ENCODE measurements at regions not wholly inside any gene's neighbourhood (a gene's known extent, or its start where the extent isn't known, plus 50 kb on each side); places are given as distances from the start of the nearest gene placed in this dataset.

GRCh38 chr5:154110107-154110453, 71.3 kb downstream of the MFAP3 start:
- no peak overlapping the region for H3K27ac ChIP-seq (replicated peaks)
- TF ChIP-seq CTCF (IDR thresholded peaks at IDR 0.05; ENCODE audit: insufficient read depth, low read length) (no peak), SPI1 (IDR thresholded peaks at IDR 0.05; ENCODE audit: borderline replicate concordance, low read depth) (peak; percentile 54; the same call in 1 of the 2 replicates), REST (IDR thresholded peaks at IDR 0.05; ENCODE audit: insufficient replicate concordance, low read depth) (no peak), GABPA (IDR thresholded peaks at IDR 0.05; ENCODE audit: low read depth) (no peak)
- DNase-seq (ENCODE audit: low read depth in 1 of 2, low spot score in 1 of 2): no peak
- no peak overlapping the region for H3K4me3 ChIP-seq (replicated peaks; ENCODE audit: insufficient read depth, low read length)
- peaks cover 3% of the 10 kb centered on the region for H3K27me3 ChIP-seq (ENCODE audit: insufficient read depth, poor library complexity, severe bottlenecking)

GRCh38 chr5:154110716-154111115, 71.9 kb downstream of the MFAP3 start:
- Histone ChIP-seq H3K27me3 (ENCODE audit: insufficient read depth, poor library complexity, severe bottlenecking) (peaks cover 3% of the 10 kb centered on the region), H3K27ac (replicated peaks) (no peak overlapping the region), H3K4me3 (replicated peaks; ENCODE audit: insufficient read depth, low read length) (no peak overlapping the region)
- no peak for DNase-seq (ENCODE audit: low read depth in 1 of 2, low spot score in 1 of 2)
- TF ChIP-seq REST (IDR thresholded peaks at IDR 0.05; ENCODE audit: insufficient replicate concordance, low read depth) (no peak), POLR2AphosphoS5 (IDR thresholded peaks at IDR 0.05; ENCODE audit: low read depth) (no peak), CTCF (IDR thresholded peaks at IDR 0.05; ENCODE audit: insufficient read depth, low read length) (no peak), SPI1 (IDR thresholded peaks at IDR 0.05; ENCODE audit: borderline replicate concordance, low read depth) (no peak), GABPA (IDR thresholded peaks at IDR 0.05; ENCODE audit: low read depth) (no peak)

GRCh38 chr5:154111214-154111613, 72.4 kb downstream of the MFAP3 start:
- H3K4me3 ChIP-seq (replicated peaks; ENCODE audit: insufficient read depth, low read length): no peak overlapping the region
- H3K27me3 ChIP-seq (ENCODE audit: insufficient read depth, poor library complexity, severe bottlenecking): peaks cover 3% of the 10 kb centered on the region
- TF ChIP-seq CTCF (IDR thresholded peaks at IDR 0.05; ENCODE audit: insufficient read depth, low read length) (no peak), SPI1 (IDR thresholded peaks at IDR 0.05; ENCODE audit: borderline replicate concordance, low read depth) (no peak), GABPA (IDR thresholded peaks at IDR 0.05; ENCODE audit: low read depth) (no peak), REST (IDR thresholded peaks at IDR 0.05; ENCODE audit: insufficient replicate concordance, low read depth) (no peak), POLR2AphosphoS5 (IDR thresholded peaks at IDR 0.05; ENCODE audit: low read depth) (no peak)
- no peak for DNase-seq (ENCODE audit: low read depth in 1 of 2, low spot score in 1 of 2)
- no peak overlapping the region for H3K27ac ChIP-seq (replicated peaks)
